LNCAP (cell line): ENCODE measurements at regions not wholly inside any gene's neighbourhood (a gene's known extent, or its start where the extent isn't known, plus 50 kb on each side); places are given as distances from the start of the nearest gene placed in this dataset.

ENCODE experiments used
- CTCF ChIP-seq: fragments of 450-650 bp; IDR thresholded peaks from 2 replicates; pipeline ENCODE4 v1.5.1; 2017; ENCODE audit warnings: mild to moderate bottlenecking

GRCh38 chr5:53783624-53784228 lies 223.3 kb downstream of the NDUFS4 start:
- TF ChIP-seq CTCF = no peak

- no peak for TF ChIP-seq CTCF
Measured at GRCh38 chr5:53784596-53784995, 224.2 kb downstream of the NDUFS4 start.

GRCh38 chr5:53785924-53786323 lies 225.5 kb downstream of the NDUFS4 start:
- TF ChIP-seq CTCF = no peak

GRCh38 chr5:53790026-53790425 lies 229.6 kb downstream of the NDUFS4 start:
- no peak for TF ChIP-seq CTCF

GRCh38 chr5:53792338-53792737 lies 231.9 kb downstream of the NDUFS4 start:
- no peak for TF ChIP-seq CTCF

GRCh38 chr5:53814819-53815218 lies 254.4 kb downstream of the NDUFS4 start:
- TF ChIP-seq CTCF = no peak

GRCh38 chr5:53815471-53815870 lies 255.0 kb downstream of the NDUFS4 start:
- no peak for TF ChIP-seq CTCF

- TF ChIP-seq CTCF = no peak
Measured at GRCh38 chr5:53817183-53817582, 256.7 kb downstream of the NDUFS4 start.
